Mesenchymal stem cell (in vitro differentiated cells and primary cell): ENCODE measurements at regions not wholly inside any gene's neighbourhood (a gene's known extent, or its start where the extent isn't known, plus 50 kb on each side); places are given as distances from the start of the nearest gene placed in this dataset.

ENCODE experiments used
- DNase-seq: peaks from one replicate; pipeline ENCODE4 v3.0.0-alpha.2; 2013
- H2AFZ ChIP-seq: one replicate; pipeline ENCODE4 v1.6.1; 2013; ENCODE audit warnings: low read depth, mild to moderate bottlenecking, control low read depth, inconsistent platforms, low read length, moderate library complexity
- H2AK5ac ChIP-seq: 2 replicates; pipeline ENCODE4 v1.6.1; 2013; ENCODE audit warnings: low read length, moderate library complexity, mild to moderate bottlenecking, inconsistent platforms; ENCODE audit not compliant: severe bottlenecking
- H2BK120ac ChIP-seq: one replicate; pipeline ENCODE4 v1.6.1; 2013; ENCODE audit warnings: low read depth, mild to moderate bottlenecking, inconsistent platforms, low read length, moderate library complexity
- H2BK12ac ChIP-seq, 2 experiments: one replicate each; pipeline ENCODE4 v1.6.1; 2013; ENCODE audit warnings: inconsistent platforms in 2 of 2, low read length in 2 of 2, mild to moderate bottlenecking in 2 of 2, moderate library complexity in 2 of 2, control low read depth in 1 of 2
- H2BK15ac ChIP-seq: one replicate; pipeline ENCODE4 v1.6.1; 2013; ENCODE audit warnings: mild to moderate bottlenecking, low read depth, inconsistent platforms; ENCODE audit not compliant: poor library complexity, severe bottlenecking
- H2BK5ac ChIP-seq: 2 replicates; pipeline ENCODE4 v1.6.1; 2013; ENCODE audit warnings: low read depth, mild to moderate bottlenecking, low read length, control low read depth, inconsistent platforms; ENCODE audit not compliant: poor library complexity, severe bottlenecking
- H3K14ac ChIP-seq, 2 experiments: one replicate each; pipeline ENCODE4 v1.6.1; 2013; ENCODE audit warnings: inconsistent platforms in 2 of 2, low read length in 2 of 2, control low read depth in 1 of 2, mild to moderate bottlenecking in 1 of 2, moderate library complexity in 1 of 2
- H3K18ac ChIP-seq, 2 experiments: one replicate each; pipeline ENCODE4 v1.6.1; 2013; ENCODE audit warnings: inconsistent platforms in 2 of 2, low read length in 2 of 2, control low read depth in 1 of 2, low read depth in 1 of 2, mild to moderate bottlenecking in 1 of 2
- H3K23ac ChIP-seq, 2 experiments: one replicate each; pipeline ENCODE4 v1.6.1; 2013; ENCODE audit warnings: inconsistent platforms in 2 of 2, low read length in 2 of 2, mild to moderate bottlenecking in 2 of 2, moderate library complexity in 2 of 2, control low read depth in 1 of 2
- H3K27ac ChIP-seq: 2 replicates; pipeline ENCODE4 v1.5.1; 2013; ENCODE audit warnings: mild to moderate bottlenecking, moderate library complexity, low read length, control low read depth, inconsistent platforms; ENCODE audit not compliant: poor library complexity, severe bottlenecking
- H3K27me3 ChIP-seq, 2 experiments: 2 replicates each; pipeline versions ENCODE4 v1.6.1 to v1.7.0; 2013; ENCODE audit warnings: low read length in 2 of 2, mild to moderate bottlenecking in 2 of 2, moderate library complexity in 2 of 2, control low read depth in 1 of 2, inconsistent platforms in 1 of 2; ENCODE audit not compliant: control insufficient read depth in 1 of 2, insufficient read depth in 1 of 2
- H3K36me3 ChIP-seq, 2 experiments: 2 replicates each; pipeline versions ENCODE4 v1.6.1 to v1.7.0; 2013; ENCODE audit warnings: low read length in 2 of 2, control low read depth in 1 of 2, inconsistent platforms in 1 of 2, low read depth in 1 of 2, mild to moderate bottlenecking in 1 of 2; ENCODE audit not compliant: insufficient read depth in 2 of 2, control insufficient read depth in 1 of 2
- H3K4ac ChIP-seq, 2 experiments: one replicate each; pipeline ENCODE4 v1.6.1; 2013; ENCODE audit warnings: inconsistent platforms in 2 of 2, low read length in 2 of 2, mild to moderate bottlenecking in 2 of 2, moderate library complexity in 2 of 2, control low read depth in 1 of 2, low read depth in 1 of 2
- H3K4me1 ChIP-seq: 2 replicates; pipeline ENCODE4 v1.6.1; 2013; ENCODE audit warnings: low read depth, low read length, control low read depth; ENCODE audit not compliant: control insufficient read depth, insufficient read depth
- H3K4me2 ChIP-seq: 2 replicates; pipeline ENCODE4 v1.6.1; 2013; ENCODE audit warnings: low read length, mild to moderate bottlenecking, inconsistent platforms; ENCODE audit not compliant: poor library complexity, severe bottlenecking
- H3K4me3 ChIP-seq, 2 experiments: 2 replicates each; pipeline versions ENCODE4 v1.5.1 to v1.7.0; 2013; ENCODE audit warnings: low read length in 2 of 2, mild to moderate bottlenecking in 2 of 2, control low read depth in 1 of 2, low read depth in 1 of 2; ENCODE audit not compliant: insufficient read depth in 1 of 2
- H3K79me1 ChIP-seq: replicated peaks from 2 replicates; pipeline ENCODE4 v1.6.1; 2013; ENCODE audit warnings: mild to moderate bottlenecking, control low read depth, low read length, inconsistent platforms; ENCODE audit not compliant: poor library complexity, severe bottlenecking
- H3K9ac ChIP-seq: 2 replicates; pipeline ENCODE4 v1.7.0; 2013; ENCODE audit warnings: mild to moderate bottlenecking, low read length, moderate library complexity
- H3K9me3 ChIP-seq: 2 replicates; pipeline ENCODE4 v1.7.0; 2013; ENCODE audit warnings: mild to moderate bottlenecking, low read length; ENCODE audit not compliant: control insufficient read depth
- H4K8ac ChIP-seq: one replicate; pipeline ENCODE4 v1.6.1; 2013; ENCODE audit warnings: inconsistent platforms, mild to moderate bottlenecking, low read length, moderate library complexity
- H4K91ac ChIP-seq: one replicate; pipeline ENCODE4 v1.6.1; 2013; ENCODE audit warnings: mild to moderate bottlenecking, low read length, inconsistent platforms
- WGBS: methylation state at CpG from one replicate; pipeline ENCODE4 v1.1.7; 2013; ENCODE audit warnings: mixed read lengths; 5-methylcytosine and 5-hydroxymethylcytosine counted together

DNA sequence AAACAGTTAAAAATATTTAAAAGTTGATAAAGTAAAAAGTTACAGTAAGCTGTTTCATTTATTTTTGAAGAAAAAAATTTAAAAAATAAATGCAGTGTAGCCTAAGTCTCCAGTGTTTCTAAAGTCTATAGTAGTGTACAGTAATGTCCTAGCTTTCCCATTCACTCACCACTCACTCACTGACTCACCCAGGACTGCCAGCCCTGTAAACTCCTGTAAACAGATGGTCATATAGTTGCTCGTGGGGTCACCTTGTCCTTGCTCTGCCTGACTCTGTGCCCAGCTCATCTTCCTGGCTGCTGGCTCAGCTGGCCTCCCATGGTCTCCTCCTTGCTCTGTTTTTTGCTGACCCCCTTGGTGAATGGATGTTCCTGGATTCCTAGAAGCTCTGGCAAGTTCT lies 180.3 kb downstream of the VAPA start:
- H2AK5ac ChIP-seq, result no peak overlapping the region
- H2BK12ac ChIP-seq, result peak overlapping the region in 1 of 2 experiments; percentile 29
- no peak overlapping the region for H3K4me2 ChIP-seq
- no peak overlapping the region for H3K27ac ChIP-seq
- DNase-seq, result peak; percentile 80
- no peak overlapping the region for H3K23ac ChIP-seq
- no peak overlapping the region for H2AFZ ChIP-seq
- no peaks in the 10 kb centered on the region for H3K4me1 ChIP-seq
- peak overlapping the region in 1 of 2 experiments; percentile 72 for H3K18ac ChIP-seq
- no peak overlapping the region for H4K8ac ChIP-seq
- WGBS, result 5% methylated on average over 1 of the region's 1 CpG
- H3K36me3 ChIP-seq, result no peaks in the 10 kb centered on the region
- no peak overlapping the region for H2BK5ac ChIP-seq
- H3K4me3 ChIP-seq, result no peak overlapping the region
- H3K14ac ChIP-seq, result no peak overlapping the region
- H3K4ac ChIP-seq, result no peak overlapping the region
- no peak overlapping the region for H4K91ac ChIP-seq
- H2BK120ac ChIP-seq, result no peak overlapping the region
- no peak overlapping the region for H2BK15ac ChIP-seq
- no peaks in the 10 kb centered on the region for H3K9me3 ChIP-seq
- H3K9ac ChIP-seq, result no peak overlapping the region
- H3K27me3 ChIP-seq, result peaks cover 0 to 3% of the 10 kb centered on the region in 2 experiments
- no peaks in the 10 kb centered on the region for H3K79me1 ChIP-seq

DNA sequence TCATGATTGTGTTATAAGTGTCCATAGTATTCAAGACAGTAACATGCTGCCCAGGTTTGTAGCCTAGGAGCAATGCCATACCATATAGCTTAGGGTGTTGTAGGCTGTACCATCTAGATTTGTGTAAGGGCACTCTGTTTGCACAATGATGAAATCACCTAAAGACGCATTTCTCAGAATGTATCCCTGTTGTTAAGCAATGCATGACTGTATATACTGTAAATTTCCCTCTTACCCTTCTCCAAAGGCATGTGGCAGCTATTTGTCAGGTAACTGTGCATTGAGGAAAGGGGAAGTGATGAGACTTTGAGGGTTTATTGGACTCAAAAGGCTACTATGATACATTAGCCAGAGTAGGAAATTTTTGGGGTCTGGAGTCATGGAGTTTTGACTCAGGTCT lies 180.8 kb downstream of the VAPA start:
- Histone ChIP-seq H3K14ac (no peak overlapping the region), H2AFZ (no peak overlapping the region), H3K36me3 (no peaks in the 10 kb centered on the region), H4K91ac (no peak overlapping the region), H2BK120ac (no peak overlapping the region), H2BK12ac (no peak overlapping the region), H3K18ac (peak overlapping the region in 1 of 2 experiments; percentile 28), H3K4me1 (no peaks in the 10 kb centered on the region), H3K27me3 (peaks cover 0 to under 1% of the 10 kb centered on the region in 2 experiments), H3K4me3 (no peak overlapping the region), H4K8ac (no peak overlapping the region), H2BK15ac (no peak overlapping the region), H2BK5ac (no peak overlapping the region), H3K27ac (no peak overlapping the region), H3K23ac (no peak overlapping the region), H3K9ac (no peak overlapping the region), H3K4me2 (no peak overlapping the region), H3K9me3 (no peaks in the 10 kb centered on the region), H3K79me1 (no peaks in the 10 kb centered on the region), H2AK5ac (no peak overlapping the region), H3K4ac (no peak overlapping the region)
- no peak for DNase-seq
- WGBS, result no CpG with 5 or more reads among the region's 1 CpG

DNA sequence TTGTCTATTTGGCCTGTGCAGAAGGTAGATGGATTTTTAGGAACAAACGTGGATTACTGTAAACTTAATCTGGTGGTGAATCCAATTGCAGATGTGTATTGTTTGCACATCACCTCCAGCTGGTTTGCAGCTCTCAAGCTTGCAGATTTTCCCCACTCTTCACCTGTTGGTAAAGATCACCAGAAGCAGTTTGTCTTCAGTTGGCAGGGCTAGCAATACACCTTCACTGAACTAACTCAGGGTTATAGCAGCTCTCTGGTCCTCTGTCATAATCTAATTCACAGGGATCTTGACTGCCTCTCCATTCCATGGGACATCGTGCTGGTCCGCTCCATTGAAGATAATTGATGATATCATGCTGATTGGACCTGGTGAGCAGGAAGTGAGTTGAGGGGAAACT lies 181.5 kb downstream of the VAPA start:
- H2BK5ac ChIP-seq, result no peak overlapping the region
- no peak overlapping the region for H2AK5ac ChIP-seq
- WGBS, result 100% methylated on average over 3 of the region's 3 CpGs
- no peak overlapping the region for H4K91ac ChIP-seq
- no peaks in the 10 kb centered on the region for H3K9me3 ChIP-seq
- H3K4me2 ChIP-seq, result no peak overlapping the region
- H3K9ac ChIP-seq, result no peak overlapping the region
- H3K23ac ChIP-seq, result no peak overlapping the region
- no peak overlapping the region for H4K8ac ChIP-seq
- no peak overlapping the region for H3K4me3 ChIP-seq
- H3K27me3 ChIP-seq, result peaks cover 0 to 6% of the 10 kb centered on the region in 2 experiments
- H2BK12ac ChIP-seq, result peak overlapping the region in 1 of 2 experiments; percentile 25
- no peak overlapping the region for H2BK120ac ChIP-seq
- DNase-seq, result no peak
- H2BK15ac ChIP-seq, result no peak overlapping the region
- no peak overlapping the region for H3K18ac ChIP-seq
- H2AFZ ChIP-seq, result no peak overlapping the region
- H3K4me1 ChIP-seq, result no peaks in the 10 kb centered on the region
- no peak overlapping the region for H3K4ac ChIP-seq
- H3K27ac ChIP-seq, result no peak overlapping the region
- H3K79me1 ChIP-seq, result no peaks in the 10 kb centered on the region
- H3K14ac ChIP-seq, result no peak overlapping the region
- H3K36me3 ChIP-seq, result no peaks in the 10 kb centered on the region

GRCh38 chr18:10099539-10100140 lies 185.8 kb downstream of the VAPA start:
- Histone ChIP-seq H3K14ac (no peak overlapping the region), H4K91ac (peak overlapping the region; percentile 31), H2AK5ac (no peak overlapping the region), H3K27me3 (peaks cover 0 to 19% of the 10 kb centered on the region in 2 experiments), H3K4ac (no peak overlapping the region), H3K36me3 (no peaks in the 10 kb centered on the region), H3K4me3 (no peak overlapping the region), H3K23ac (no peak overlapping the region), H3K18ac (no peak overlapping the region), H2BK15ac (no peak overlapping the region), H2BK5ac (no peak overlapping the region), H3K9me3 (peaks cover 2% of the 10 kb centered on the region), H4K8ac (no peak overlapping the region), H3K4me1 (no peaks in the 10 kb centered on the region), H2BK120ac (no peak overlapping the region), H3K4me2 (no peak overlapping the region), H3K27ac (no peak overlapping the region), H2BK12ac (no peak overlapping the region), H3K9ac (no peak overlapping the region), H3K79me1 (no peaks in the 10 kb centered on the region), H2AFZ (no peak overlapping the region)
- peak; percentile 17 for DNase-seq
- WGBS, result 65% methylated on average over 6 of the region's 7 CpGs
